DMS153 (cell line): ENCODE measurements at regions not wholly inside any gene's neighbourhood (a gene's known extent, or its start where the extent isn't known, plus 50 kb on each side); places are given as distances from the start of the nearest gene placed in this dataset.
"Not testable (repeated sequence)": the region's sequence is repeated elsewhere in the genome, so short reads cannot be mapped to it uniquely, and the experiment has no call there.

Experiments used
- DNase-seq: peaks from one replicate; lab custom pipeline; 2025; lab: John Stamatoyannopoulos, UW

DNA sequence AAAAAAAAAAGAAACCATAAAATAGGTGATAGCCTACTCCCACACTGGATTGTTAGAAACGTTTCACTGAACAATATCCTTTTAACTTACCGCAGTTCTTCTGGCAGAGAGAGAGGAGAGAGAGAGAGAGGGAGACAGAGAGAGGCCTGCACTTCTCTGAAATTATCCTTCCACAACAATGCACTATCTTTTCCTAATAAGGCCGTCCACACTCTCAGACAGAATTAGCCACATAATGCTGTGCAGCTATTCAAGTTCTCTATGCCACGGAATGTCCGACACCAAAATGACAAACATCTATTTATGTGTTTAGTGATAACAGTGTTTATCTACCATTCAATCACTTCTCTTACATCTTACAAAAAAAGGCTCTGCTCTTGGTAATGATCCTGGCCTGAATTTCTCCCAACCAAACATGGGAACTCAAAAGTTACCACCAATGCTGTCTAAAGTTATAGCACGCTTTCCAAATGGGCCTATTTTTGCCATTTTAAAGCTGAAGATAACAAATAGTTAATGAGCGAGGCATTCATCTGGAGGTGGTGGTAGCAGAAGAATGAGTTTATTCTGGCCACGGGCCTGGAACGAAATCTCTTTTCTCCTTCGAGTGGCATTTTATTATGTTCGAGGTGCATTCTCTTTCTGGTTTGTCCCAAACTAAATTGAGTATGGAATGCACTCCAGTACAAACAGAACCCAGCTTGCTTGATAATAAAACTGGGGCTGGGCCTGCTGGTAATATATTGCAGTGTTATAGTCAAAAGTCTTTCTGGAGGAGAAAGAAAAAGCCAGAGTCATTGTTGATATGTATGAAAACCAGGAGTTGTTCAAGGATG, 160.2 kb upstream of the SVIL start:
- no peak for DNase-seq

DNA sequence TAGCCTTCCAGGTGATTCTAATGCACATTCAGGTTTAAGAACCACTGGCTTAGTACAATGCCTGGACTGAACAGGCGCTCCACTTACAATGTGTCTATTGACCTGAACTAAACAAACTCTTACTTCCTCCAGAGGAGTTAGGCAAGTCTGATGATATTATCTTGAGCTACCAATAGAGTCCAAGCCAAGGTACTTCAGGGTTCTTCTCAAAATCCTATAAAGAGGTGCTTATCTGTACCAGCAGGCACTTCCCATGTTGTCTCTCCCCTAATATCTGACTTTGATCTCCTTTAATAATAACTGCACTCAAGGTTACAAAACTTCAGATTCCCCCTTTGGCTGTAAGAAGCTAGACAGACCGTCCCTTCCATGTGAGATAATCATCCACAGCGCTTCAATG, 157.0 kb upstream of the SVIL start:
- no peak for DNase-seq

DNA sequence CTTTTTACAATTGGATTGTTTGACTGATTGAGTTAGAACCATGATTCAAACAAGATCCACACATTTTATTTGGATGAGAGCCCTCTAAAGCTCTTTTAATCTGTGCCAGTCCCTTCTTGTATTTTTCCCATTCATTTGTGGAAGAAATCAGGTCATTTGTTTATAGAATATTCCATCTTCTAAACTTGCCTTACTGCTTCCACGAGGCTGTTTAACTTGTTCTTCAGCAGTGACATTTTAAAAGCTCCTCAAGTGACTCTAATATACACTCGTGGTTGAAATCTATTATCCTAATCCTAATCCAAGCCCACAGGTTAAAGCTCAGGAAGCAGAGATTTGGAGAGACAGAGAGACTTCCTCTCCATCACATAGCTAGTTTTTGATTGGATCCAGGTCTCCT, 155.4 kb upstream of the SVIL start:
- no peak for DNase-seq

DNA sequence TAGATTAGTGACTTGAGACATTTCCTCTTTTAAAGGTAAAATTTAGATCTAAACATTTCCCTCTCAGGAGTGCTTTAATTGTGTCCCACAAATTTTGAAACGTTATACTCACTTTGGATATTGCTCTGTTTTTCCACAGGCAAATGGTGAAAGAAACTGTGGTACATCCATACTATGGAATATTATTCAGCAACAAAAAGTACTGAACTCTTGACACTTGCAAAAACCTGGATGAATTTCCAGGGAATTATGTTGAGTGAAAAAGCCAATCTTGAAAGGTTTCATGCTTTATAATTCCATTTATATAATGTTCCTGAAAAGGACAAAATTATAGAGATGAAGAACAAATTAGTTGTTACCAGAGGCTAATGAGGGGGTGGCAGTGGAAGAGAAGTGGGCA, 153.3 kb upstream of the SVIL start:
- DNase-seq: no peak

DNA sequence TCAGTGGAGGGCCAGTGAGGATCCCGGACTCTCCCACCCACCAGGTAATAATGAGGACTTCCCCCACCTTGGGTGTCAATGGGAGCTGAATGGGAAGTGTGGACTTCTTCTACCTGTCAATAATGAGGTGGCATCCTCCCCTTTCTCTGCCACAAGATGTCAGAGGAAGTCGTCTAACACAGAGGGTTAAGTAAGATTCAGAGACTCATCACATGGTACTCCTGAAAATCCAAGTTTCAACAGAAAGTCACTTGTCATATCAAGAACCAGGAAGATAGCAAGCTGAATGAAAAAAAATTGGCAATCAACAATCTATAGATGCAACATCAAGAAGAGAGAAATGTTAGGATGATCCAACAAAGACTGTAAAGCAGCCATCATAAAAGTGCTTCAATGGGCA, 150.9 kb upstream of the SVIL start:
- no peak for DNase-seq

DNA sequence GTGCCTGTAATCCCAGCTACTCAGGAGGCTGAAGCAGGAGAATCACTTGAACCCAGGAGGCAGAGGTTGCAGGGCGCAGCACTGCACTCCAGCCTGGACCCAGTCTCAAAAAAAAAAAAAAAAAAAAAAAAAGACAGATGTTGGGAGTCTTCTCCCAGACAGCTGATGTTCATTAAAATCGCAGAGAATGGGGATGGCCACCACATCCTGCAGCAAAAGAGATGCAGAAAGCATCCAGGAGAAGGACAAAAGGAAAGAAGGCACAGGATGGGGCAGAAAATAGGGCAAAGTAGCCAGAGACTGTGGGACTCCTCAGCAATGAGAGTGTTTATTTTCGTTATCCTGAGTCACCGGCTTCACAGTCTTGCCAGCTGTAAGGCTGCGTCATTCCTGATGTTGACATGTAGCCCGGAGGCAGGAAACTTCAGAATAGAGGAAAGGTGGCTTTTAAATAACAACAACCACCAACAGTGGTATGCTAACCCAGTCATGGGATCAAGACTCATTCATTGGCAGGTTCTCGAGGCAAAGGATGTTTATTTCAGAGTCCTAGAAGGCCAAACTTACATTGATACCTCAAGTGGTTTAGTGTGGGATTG, 149.5 kb upstream of the SVIL start:
- DNase-seq: no peak

DNA sequence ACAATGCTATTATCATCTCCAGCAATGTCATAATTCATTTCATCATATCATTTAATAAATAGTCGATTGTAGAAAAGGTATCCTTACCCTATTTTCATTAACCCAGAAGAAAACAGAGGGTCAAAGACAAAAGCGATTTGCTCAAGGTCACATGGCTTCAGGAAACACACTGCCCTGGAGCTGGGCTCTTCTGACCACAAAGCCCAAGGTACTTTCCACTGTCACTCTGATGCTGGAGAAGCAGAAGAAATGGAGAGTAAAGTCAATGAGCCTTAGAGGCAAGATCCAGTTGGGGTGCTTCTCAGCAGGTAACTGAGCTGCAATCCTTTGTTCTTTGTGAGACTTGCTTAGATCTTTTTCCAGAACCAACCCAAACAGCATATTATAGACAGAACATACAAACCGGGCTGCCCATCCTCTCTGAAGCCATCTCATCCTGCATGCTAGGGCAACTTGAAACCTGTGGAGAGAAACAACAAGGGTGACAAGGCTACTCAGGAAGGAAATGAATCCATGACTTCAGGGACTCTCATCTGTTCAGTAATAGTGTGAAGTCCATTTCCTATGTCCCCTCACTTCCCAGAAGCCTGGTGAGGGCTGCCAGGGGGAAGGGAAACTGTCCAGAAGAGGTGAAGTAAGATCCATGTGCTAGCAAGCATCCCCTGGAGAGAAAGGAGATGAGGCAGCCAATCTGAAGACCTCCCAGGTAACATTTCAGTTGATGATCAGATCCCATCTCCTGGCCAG, 148.6 kb upstream of the SVIL start:
- no peak for DNase-seq

DNA sequence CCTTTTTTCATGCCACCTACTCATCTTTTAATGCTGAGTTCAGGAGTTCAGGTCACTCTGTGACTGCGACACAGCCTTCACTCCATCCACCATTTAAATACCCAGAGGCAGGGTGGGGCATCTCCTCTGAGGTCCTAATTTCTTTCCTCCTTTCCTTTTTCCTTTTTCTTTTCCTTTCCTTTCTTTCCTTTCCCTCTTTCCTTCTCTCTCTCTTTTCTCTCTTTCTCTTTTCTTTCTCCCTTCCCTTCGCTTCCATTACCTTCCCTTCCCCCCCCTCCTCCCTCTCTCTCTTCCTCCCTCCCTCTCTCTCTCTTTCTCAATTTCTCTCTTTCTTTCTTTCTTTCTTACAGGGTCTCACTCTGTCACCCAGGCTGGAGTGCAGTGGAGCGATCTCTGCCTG, 145.9 kb upstream of the SVIL start:
- DNase-seq: no peak

DNA sequence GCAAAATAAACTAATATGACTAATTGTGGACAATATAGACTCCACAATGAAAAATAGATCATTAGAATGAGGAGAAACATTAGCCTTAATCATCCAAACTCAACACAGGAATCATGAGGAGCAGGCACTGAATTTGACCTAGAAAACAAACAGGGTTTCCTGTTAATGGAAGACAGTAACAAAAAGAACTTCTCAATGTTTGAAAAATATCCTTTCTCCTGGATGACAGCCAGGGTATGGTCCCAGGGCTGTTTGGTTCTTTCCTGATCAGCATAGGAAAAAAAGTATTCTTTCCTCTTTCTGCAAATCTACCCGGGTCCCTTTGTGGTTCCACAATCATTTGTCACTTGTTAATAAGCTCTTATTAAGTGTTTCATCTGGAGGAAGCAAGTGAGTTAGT, 145.3 kb upstream of the SVIL start:
- no peak for DNase-seq

DNA sequence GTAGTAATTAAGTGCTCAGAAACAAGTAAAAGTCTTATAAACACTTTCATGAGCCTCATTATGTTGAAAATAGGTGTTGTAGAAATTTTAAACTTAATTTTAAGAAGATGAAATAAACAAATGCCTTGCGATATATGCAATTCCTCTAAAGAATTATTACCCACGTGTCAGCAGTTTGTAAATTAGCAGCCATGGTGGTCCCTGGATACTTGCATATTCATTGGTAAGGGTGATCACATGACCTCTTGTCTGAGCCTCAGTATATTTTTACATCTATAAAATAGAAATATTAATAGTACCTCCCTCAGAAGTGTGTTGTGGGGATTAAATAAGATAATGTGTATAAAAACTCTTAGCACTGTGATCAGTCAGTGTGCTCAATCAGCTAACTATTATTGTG, 141.5 kb upstream of the SVIL start:
- no peak for DNase-seq

DNA sequence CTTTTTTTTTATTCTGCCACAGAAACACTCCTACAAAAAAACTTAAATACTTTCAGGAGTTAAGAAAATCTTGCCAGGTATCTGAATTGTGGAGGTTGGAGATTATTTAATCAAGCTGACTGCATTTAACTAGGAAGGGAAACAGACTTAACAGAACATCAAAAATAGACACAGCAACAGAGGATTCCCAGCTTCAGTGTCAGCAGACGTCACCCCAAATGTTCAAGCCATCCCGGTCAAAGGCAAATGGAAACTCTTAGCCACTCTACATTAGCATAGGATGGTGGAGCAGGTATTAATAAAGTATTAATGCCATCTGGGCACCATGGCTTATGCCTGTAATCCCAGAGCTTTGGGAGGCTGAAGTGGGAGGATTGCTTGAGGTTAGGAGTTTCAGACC, 139.7 kb upstream of the SVIL start:
- DNase-seq: no peak

DNA sequence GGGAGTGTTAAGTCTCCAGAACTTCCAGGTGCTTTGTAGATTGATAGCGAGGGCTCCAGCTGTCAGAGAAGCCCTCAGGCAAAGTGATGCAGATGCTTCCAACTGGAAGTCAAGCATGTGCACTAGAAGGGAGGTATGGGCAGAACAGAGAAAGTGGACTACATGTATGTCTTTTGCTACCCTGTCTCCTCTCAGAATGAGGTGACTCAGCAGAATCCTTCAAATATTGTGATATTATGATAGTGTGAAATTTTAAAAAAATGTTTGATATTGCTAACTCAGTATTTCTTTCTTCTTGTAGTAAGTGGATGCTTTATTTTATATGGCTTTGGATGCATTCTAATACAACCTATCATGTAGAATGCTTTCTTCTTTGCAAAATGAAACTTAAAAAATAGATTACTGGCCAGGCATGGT, 138.9 kb upstream of the SVIL start:
- DNase-seq: no peak

DNA sequence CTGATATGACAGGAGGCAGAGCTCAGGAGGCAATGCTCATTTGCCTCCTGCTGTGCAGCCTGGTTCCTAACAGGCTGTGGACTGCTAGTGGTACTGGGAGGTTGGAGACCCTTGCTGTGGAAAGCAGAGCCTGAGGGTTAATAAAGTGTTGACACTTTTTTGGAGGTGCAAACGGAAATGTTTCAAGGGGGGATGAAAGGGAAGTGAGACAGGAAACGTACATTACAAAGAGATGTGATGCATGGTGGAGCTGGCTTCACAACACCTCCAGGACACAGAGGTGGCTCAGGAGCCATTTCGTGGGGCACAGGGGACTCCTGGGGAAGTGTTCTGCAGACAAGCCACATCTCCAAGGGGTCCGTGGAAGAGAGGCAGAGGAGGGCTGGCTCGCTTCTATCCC, 137.6 kb upstream of the SVIL start:
- DNase-seq: no peak

DNA sequence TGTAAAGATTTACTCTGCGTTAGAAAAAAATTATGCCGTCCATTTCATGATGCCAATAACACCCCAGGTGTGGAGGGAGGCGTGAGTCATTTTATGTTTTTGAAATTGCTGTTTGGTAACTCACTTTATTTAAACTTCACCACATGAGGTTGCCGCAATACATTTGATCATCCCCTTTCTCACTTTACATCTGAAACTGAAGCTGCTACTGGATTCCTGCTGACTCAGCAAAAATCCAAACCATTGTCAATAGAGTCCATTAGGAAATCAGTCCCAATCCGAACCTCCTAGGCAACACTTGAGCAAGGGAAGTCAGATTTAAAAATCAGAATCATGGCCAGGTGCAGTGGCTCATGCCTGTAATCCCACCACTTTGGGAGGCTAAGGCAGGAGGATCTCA, 136.6 kb upstream of the SVIL start:
- DNase-seq: no peak

DNA sequence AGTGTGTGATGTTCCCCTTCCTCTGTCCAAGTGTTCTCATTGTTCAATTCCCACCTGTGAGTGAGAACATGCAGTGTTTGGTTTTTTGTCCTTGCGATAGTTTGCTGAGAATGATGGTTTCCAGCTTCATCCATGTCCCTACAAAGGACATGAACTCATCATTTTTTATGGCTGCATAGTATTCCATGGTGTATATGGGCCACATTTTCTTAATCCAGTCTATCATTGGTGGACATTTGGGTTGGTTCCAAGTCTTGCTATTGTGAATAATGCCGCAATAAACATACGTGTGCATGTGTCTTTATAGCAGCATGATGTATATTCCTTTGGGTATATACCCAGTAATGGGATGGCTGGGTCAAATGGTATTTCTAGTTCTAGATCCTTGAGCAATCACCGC, 134.5 kb upstream of the SVIL start:
- not testable (repeated sequence) for DNase-seq

DNA sequence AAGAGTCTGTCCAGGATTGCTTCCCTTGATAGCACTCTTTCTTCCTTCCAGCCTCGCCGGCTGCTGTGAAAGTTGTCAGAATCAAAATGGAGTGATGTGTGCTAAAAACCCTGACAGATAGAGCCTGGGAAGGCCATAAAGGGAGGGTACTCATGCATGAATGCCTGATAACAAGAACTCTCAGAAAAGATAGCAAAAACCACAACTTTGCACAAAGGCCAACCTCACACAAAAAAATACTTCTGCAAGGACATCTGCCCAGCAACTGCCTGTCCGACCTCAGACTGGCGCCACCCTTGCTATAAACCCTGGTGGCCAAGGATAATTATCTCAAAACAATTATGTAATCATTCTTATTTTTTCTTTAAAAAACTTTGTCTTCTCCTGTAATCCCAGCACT, 133.2 kb upstream of the SVIL start:
- DNase-seq: no peak

DNA sequence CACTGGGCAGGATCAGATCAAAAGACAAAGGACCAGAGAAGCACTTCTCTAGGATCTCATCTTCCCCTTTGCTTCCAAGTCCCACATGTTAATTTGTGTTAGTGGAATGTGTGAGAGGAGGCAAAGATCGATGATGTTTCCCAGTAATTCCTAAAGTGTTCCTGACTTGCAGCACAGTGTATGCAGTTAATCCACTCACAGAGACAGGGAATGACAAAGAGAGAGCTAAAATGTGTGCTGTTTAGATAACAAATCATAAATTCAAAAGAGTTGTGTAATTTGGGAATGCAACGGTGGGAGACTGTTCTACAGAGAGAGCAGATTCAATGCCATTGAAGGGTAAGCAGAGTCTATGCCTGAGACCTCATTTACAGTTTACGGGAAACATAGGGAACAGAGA, 132.0 kb upstream of the SVIL start:
- DNase-seq: no peak

DNA sequence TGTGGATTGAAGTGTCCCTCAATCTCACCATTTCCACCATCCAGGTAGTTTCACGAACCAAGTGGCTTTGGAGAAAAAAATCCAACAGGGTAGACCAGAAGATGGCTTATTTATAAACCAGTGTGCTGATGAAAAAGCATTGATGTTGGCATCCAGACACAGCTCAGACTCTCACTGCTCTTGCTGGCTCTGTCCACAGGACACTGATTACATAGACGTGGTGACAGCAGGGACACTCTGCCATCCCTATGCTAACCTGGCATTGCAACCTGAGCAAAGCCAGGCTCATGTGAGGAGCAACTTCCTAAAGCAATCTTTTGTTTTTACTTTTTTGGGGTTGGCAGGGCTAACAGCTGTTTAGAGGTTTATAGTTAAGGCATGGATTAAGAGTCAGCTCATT, 130.6 kb upstream of the SVIL start:
- DNase-seq: no peak

DNA sequence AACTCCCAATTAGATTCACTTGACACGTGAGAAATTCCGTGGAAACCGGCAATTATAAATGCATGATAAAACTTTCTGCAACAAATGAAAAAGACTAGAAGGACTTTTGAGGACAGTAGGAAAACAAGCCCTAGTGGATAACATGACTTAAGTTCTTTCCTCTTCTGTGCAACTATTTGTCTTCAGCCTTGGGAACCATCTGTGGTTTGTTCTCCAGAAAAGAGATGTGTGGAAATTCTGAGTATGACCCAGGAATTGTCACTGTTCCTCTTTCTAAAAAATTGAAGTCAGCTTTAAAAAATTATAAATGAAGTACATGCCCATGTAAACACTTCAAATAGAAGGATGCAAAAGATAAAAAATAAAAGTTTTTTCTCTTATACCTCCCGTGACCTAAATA, 128.6 kb upstream of the SVIL start:
- DNase-seq: no peak

DNA sequence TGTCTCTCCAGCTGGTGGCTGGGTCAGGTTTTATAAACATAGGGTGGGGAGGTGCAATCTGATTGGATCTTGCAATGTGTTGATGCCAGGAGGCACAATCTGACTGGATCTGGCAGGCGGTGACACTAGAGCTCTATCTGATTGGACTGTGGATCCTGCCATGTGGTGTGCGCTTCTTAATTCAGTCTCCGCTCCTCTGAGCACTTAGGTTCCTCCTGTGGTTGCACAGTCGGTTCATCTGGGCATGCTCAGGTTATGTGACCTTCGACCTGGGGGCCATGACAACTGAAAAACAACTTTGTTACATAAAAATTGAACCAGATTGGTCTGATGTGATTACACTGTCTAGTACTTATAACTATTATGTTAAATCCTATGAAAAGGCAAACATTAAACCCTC, 127.1 kb upstream of the SVIL start:
- no peak for DNase-seq

DNA sequence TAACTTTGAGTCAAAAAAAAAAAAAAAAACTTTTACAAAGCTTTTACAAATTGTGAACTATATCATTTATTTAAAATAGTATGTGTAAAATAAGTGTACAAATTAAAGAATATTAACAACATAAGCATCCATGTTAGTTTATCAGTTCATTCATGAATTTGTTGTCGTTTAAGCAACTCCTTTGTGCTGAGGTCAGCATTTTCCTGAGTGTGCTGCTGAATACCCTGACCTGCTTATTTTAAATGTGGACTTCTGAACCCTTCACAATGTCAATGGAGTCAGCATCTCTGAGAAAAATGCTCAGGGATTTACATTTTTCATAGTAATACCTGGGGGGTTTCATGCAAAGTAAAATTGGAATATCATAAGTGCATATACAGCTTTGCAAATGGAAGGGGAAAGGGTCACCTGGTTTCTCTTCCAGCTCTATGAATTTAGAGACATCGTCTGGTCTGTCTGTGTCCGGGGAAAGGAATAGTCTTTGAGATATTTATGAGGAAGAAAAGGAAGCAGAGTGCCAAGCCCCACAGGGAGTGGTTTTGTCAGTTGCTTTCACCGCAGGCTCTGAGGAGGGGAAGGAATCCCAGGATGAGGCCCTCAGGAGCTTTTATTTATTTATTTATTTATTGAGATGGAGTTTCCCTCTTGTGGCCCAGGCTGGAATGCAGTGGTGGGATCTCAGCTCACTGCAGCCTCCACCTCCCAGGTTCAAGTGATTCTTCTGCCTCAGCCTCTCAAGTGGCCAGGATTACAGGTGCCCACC, 125.5 kb upstream of the SVIL start:
- no peak for DNase-seq

DNA sequence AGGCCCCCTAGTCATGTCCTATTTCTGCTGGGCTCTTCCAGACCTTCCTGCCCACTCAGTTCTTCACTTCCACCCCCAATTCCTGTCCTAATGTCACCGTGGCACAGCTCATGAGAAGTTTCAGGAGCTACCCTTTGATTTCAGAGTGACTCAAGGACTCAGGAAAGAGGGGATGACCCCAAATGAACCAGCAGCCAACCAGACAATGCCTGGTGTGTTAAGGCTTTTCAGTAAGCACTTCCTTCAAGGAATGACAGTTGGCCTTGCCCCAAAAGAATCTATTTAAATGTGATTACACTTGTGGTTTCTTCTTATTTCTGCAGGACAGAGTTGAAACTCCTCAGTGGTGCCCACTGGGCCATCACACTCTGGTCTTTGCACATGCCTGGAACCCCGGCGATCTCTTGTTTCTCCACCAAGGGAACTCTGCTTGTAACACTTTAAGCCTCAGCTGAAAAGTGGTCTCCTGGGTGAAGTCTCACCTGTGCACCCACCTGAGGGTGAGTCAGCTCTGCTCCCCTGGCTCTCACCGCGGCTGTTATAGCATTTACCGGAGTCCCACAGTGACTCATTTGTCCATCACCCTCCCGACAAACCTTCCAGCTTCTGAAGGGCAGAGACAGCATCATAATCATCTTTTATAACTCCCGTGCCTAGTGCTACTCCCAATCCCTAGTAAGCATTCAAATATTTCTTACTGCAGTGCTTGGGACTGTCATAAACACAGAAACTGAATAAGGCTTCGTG, 123.0 kb upstream of the SVIL start:
- no peak for DNase-seq
